SK-N-MC (cell line): ENCODE measurements at regions not wholly inside any gene's neighbourhood (a gene's known extent, or its start where the extent isn't known, plus 50 kb on each side); places are given as distances from the start of the nearest gene placed in this dataset.

Experiments
- DNase-seq: peaks from one replicate; pipeline ENCODE4 v3.0.0-alpha.2; 2011; ENCODE audit warnings: low read depth, low spot score
- H3K27ac ChIP-seq: fragments of 200-600 bp; sonication (generic); 2 replicates; pipeline ENCODE4 v1.5.1; 2016; ENCODE audit warnings: mixed run types
- H3K36me3 ChIP-seq: fragments of 200-600 bp; sonication (generic); 2 replicates; pipeline ENCODE4 v1.6.1; 2017; ENCODE audit warnings: antibody characterized with exemption, low read length, mixed read lengths; ENCODE audit not compliant: insufficient read depth
- H3K4me3 ChIP-seq: fragments of 200-600 bp; sonication (generic); 2 replicates; pipeline ENCODE4 v1.5.1; 2016
- H3K9ac ChIP-seq: fragments of 200-600 bp; sonication (generic); 2 replicates; pipeline ENCODE4 v1.8.0; 2017; ENCODE audit warnings: mixed run types, mixed read lengths; ENCODE audit not compliant: insufficient read length
- H3K9me3 ChIP-seq: fragments of 200-600 bp; sonication (generic); 2 replicates; pipeline ENCODE4 v1.6.1; 2017; ENCODE audit warnings: low read depth, mild to moderate bottlenecking, antibody characterized with exemption, low read length, moderate library complexity, mixed read lengths
- EZH2 ChIP-seq: fragments of 200-600 bp; sonication (generic); IDR thresholded peaks from one replicate; pipeline ENCODE4 v1.6.1; 2017; ENCODE audit warnings: antibody characterized with exemption
- FOXP2 ChIP-seq: optimal IDR thresholded peaks from 2 replicates; pipeline ENCODE3; 2011; ENCODE audit warnings: mild to moderate bottlenecking, moderate library complexity; ENCODE audit not compliant: insufficient read depth; ENCODE audit errors: extremely low read length, control extremely low read depth
- POLR2AphosphoS5 ChIP-seq: IDR thresholded peaks from 2 replicates; pipeline ENCODE4 v1.6.1; 2012; ENCODE audit warnings: mild to moderate bottlenecking, low read depth, low read length, borderline replicate concordance

GRCh38 chr1:78760858-78761257 is 111.2 kb downstream of the IFI44 start:
- Histone ChIP-seq H3K4me3 (no peak overlapping the region), H3K27ac (no peak overlapping the region), H3K36me3 (no peaks in the 10 kb centered on the region), H3K9me3 (no peaks in the 10 kb centered on the region; the same call in 1 of the 2 replicates), H3K9ac (no peak overlapping the region)
- no peak for DNase-seq
- TF ChIP-seq FOXP2 = no peak
- TF ChIP-seq POLR2AphosphoS5 = no peak
- no peak for TF ChIP-seq EZH2

DNA sequence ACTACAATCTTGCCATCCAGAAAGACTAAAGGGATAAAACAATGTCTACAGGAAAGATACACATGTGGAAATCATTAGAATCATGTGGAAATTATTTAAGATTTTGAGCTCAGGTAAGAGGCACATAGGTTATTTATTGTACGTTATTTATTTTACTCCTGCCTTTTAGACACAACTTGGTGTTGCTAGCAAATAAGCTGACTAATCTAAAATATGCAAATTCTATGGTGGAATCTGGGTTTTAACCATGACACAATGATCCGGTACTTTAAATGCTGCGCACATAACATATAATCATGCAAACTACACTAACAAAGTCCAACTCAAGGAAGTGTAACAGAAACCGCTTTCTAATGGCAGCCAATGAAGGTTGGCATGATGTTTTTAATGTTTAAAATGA is 112.5 kb downstream of the IFI44 start:
- no peak for TF ChIP-seq FOXP2
- TF ChIP-seq POLR2AphosphoS5 = no peak
- no peak for TF ChIP-seq EZH2
- Histone ChIP-seq H3K36me3 (no peaks in the 10 kb centered on the region), H3K9ac (no peak overlapping the region), H3K9me3 (no peaks in the 10 kb centered on the region; the same call in 1 of the 2 replicates), H3K4me3 (no peak overlapping the region), H3K27ac (no peak overlapping the region)
- no peak for DNase-seq

- no peaks in the 10 kb centered on the region for H3K36me3 ChIP-seq
- no peak overlapping the region for H3K9ac ChIP-seq
- no peak for DNase-seq
- no peak overlapping the region for H3K27ac ChIP-seq
- H3K4me3 ChIP-seq = no peak overlapping the region
- no peaks in the 10 kb centered on the region; the same call in 1 of the 2 replicates for H3K9me3 ChIP-seq
- TF ChIP-seq POLR2AphosphoS5 (no peak), EZH2 (no peak), FOXP2 (no peak)
Observed at GRCh38 chr1:78765489-78765888, 115.9 kb downstream of the IFI44 start.

DNA sequence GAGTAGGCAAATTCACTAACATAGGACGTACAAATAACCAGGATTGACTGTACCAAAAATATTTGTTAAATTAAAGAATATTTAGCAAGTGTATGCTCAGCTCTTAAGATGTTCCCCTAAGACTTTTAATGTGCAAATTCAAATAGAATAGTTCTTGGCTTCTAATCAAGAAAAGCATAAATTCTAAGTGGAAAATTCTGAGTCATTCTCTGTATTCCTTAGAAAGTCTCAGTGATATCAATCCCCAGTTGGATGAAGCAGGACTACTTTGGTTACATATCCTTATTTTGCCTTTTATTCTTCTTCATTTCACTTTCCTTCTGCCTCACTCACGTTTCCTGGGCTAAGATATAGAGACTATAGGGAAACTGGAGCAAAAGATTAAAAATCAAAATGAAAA is 130.2 kb downstream of the IFI44 start:
- TF ChIP-seq POLR2AphosphoS5 (no peak), FOXP2 (no peak), EZH2 (no peak)
- Histone ChIP-seq H3K4me3 (no peak overlapping the region), H3K9me3 (no peaks in the 10 kb centered on the region), H3K9ac (no peak overlapping the region), H3K27ac (no peak overlapping the region), H3K36me3 (no peaks in the 10 kb centered on the region)
- DNase-seq = no peak

DNA sequence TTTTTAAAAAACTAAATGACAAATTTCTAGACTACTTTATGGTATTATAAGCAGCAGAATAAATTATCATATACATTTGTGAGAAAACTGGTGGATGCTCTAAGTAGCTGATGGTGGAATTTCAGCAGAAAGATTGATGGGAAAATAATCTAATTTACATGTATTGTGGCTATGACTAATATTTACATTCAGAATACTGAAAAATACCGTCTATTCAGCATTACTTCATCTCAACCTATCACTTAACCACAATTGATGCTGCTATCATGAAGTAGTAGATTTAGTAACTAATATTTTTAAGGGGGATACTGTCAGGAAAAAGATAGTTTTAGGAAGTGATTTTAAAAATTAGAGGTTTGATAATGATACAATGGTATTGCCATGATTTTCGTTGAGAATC is 137.9 kb downstream of the IFI44 start:
- no peak for DNase-seq
- H3K9ac ChIP-seq = no peak overlapping the region
- H3K4me3 ChIP-seq = no peak overlapping the region
- H3K27ac ChIP-seq = no peak overlapping the region
- no peaks in the 10 kb centered on the region for H3K36me3 ChIP-seq
- H3K9me3 ChIP-seq = peaks cover 6% of the 10 kb centered on the region; the same call in 1 of the 2 replicates
- TF ChIP-seq POLR2AphosphoS5 (no peak), EZH2 (no peak)

GRCh38 chr1:78790174-78790573 is 140.5 kb downstream of the IFI44 start:
- H3K36me3 ChIP-seq = no peaks in the 10 kb centered on the region
- no peak for TF ChIP-seq EZH2
- no peak for TF ChIP-seq POLR2AphosphoS5
- TF ChIP-seq FOXP2 = no peak
- no peak overlapping the region for H3K4me3 ChIP-seq
- no peak for DNase-seq
- H3K9ac ChIP-seq = no peak overlapping the region
- H3K27ac ChIP-seq = no peak overlapping the region
- H3K9me3 ChIP-seq = peaks cover 6% of the 10 kb centered on the region; the same call in 1 of the 2 replicates

DNA sequence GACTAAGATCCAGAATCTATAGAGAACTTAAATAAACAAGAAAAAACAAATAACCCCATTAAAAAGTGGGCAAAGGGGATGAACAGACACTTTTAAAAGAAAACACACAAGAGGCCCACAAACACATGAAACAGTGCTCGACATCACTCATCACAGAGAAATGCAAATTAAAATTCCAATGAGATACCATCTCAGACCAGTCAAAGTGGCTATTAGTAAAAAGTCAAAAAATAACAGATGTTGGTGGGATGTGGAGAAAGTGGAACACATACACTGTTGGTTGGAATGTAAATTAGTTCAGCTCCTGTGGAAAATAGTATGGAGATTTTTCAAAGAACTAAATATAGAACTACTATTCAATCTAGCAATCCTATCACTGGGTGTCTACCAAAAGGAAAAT is 143.1 kb downstream of the IFI44 start:
- H3K4me3 ChIP-seq = no peak overlapping the region
- no peak overlapping the region for H3K9ac ChIP-seq
- H3K36me3 ChIP-seq = no peaks in the 10 kb centered on the region
- no peak for DNase-seq
- H3K9me3 ChIP-seq = peaks cover 6% of the 10 kb centered on the region; the same call in 1 of the 2 replicates
- no peak overlapping the region for H3K27ac ChIP-seq
- TF ChIP-seq EZH2 = no peak
- TF ChIP-seq POLR2AphosphoS5 = no peak
- TF ChIP-seq FOXP2 = no peak

DNA sequence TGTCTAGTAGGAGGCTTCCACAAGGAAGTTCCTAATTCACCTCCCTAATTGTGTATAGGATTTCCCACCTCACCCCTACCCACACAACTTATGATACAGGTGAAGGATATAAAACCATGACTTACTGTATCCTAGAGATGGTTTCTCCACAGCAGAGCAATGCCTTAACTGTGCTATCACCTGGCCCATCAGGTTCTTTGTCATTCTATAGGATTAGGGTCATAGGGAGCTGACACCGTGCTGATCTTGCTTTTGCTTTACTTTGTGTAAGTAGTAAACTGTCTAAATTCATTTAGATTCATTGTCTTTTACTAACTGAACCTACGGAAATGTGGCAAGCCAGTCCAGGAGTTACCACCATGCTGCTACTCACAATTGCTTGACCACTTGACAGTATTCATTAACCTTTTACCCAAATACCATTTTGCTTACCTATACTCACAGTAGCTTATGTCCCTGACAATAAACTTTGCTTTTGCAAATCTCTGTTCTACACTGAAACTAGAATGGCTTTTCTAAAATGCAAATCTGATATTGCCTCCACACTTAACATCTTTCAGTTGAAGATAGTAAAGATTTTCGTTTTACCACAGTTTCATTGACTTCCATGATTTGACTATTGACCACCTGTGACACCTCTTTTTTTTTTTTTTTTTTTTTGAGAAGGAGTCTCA is 147.6 kb downstream of the IFI44 start:
- Histone ChIP-seq H3K9me3 (no peaks in the 10 kb centered on the region), H3K9ac (no peak overlapping the region), H3K27ac (no peak overlapping the region), H3K36me3 (no peaks in the 10 kb centered on the region), H3K4me3 (no peak overlapping the region)
- no peak for TF ChIP-seq POLR2AphosphoS5
- no peak for TF ChIP-seq EZH2
- no peak for TF ChIP-seq FOXP2
- no peak for DNase-seq

GRCh38 chr1:78799926-78800325 is 150.3 kb downstream of the IFI44 start:
- Histone ChIP-seq H3K9me3 (no peaks in the 10 kb centered on the region), H3K36me3 (no peaks in the 10 kb centered on the region), H3K27ac (no peak overlapping the region), H3K9ac (no peak overlapping the region), H3K4me3 (no peak overlapping the region)
- TF ChIP-seq EZH2 (no peak), FOXP2 (no peak), POLR2AphosphoS5 (no peak)
- no peak for DNase-seq
